IMR-90 (cell line): ENCODE measurements at regions not wholly inside any gene's neighbourhood (a gene's known extent, or its start where the extent isn't known, plus 50 kb on each side); places are given as distances from the start of the nearest gene placed in this dataset.

Source experiments
- ATAC-seq: fragments of 200-7000 bp; cut with Tn5 transposase; 2 replicates; pipeline ENCODE4 v1.9.1; 2020; ENCODE audit warnings: low read depth, mild to moderate bottlenecking, moderate library complexity
- BruUV-seq: library from RNA; stranded (reverse); fragments of 400-500 nt; replicated peaks from 2 replicates; lab custom pipeline; 2021; lab: Mats Ljungman, UMichigan
- CTCF ChIA-PET: fragments of 300-600 bp; formaldehyde crosslinking; extraction: SDS; loops from one replicate; lab custom pipeline; 2021; ENCODE audit warnings: antibody characterized with exemption; lab: Yijun Ruan, JAX
- POLR2A ChIA-PET: fragments of 300-600 bp; sonication (Branson Sonifier 250); formaldehyde crosslinking; loops from one replicate; lab custom pipeline; 2022; ENCODE audit warnings: antibody characterized with exemption; ENCODE audit not compliant: unreplicated experiment; lab: Charles Lee
- DNase-seq: peaks from one replicate; pipeline ENCODE4 v3.0.0; 2013
- H2AFZ ChIP-seq: replicated peaks from 2 replicates; pipeline ENCODE3; 2013; ENCODE audit warnings: low read length, mild to moderate bottlenecking; ENCODE audit not compliant: poor library complexity
- H2AK5ac ChIP-seq: 2 replicates; pipeline ENCODE4 v1.6.1; 2013; ENCODE audit warnings: low read depth, low read length, inconsistent platforms
- H2AK9ac ChIP-seq: replicated peaks from 2 replicates; pipeline ENCODE3; 2013; ENCODE audit warnings: mild to moderate bottlenecking, low read depth, low read length, moderate library complexity; ENCODE audit not compliant: poor library complexity
- H2BK120ac ChIP-seq: 2 replicates; pipeline ENCODE4 v1.6.1; 2013; ENCODE audit warnings: low read depth, low read length, inconsistent platforms
- H2BK15ac ChIP-seq: 3 replicates; pipeline ENCODE4 v1.6.1; 2013; ENCODE audit warnings: low read depth, low read length, inconsistent platforms
- H2BK20ac ChIP-seq: 2 replicates; pipeline ENCODE4 v1.6.1; 2013; ENCODE audit warnings: low read depth, mild to moderate bottlenecking, inconsistent platforms, low read length, moderate library complexity
- H2BK5ac ChIP-seq: 2 replicates; pipeline ENCODE4 v1.6.1; 2013; ENCODE audit warnings: mild to moderate bottlenecking, low read depth, low read length, inconsistent platforms; ENCODE audit not compliant: poor library complexity, severe bottlenecking
- H3K14ac ChIP-seq: replicated peaks from 2 replicates; pipeline ENCODE4 v1.6.1; 2013; ENCODE audit warnings: low read depth, low read length, inconsistent platforms
- H3K18ac ChIP-seq: 2 replicates; pipeline ENCODE4 v1.6.1; 2013; ENCODE audit warnings: low read depth, low read length, control low read depth
- H3K23ac ChIP-seq: 2 replicates; pipeline ENCODE4 v1.6.1; 2013; ENCODE audit warnings: low read depth, low read length, inconsistent platforms
- H3K27ac ChIP-seq: 2 replicates; pipeline ENCODE4 v1.5.1; 2013; ENCODE audit warnings: mild to moderate bottlenecking, control low read depth, low read length; ENCODE audit not compliant: insufficient read depth
- H3K27me3 ChIP-seq: 2 replicates; pipeline ENCODE4 v1.6.1; 2013; ENCODE audit warnings: low read length; ENCODE audit not compliant: control insufficient read depth, insufficient read depth
- H3K36me3 ChIP-seq: 2 replicates; pipeline ENCODE4 v1.6.1; 2013; ENCODE audit warnings: low read length, mixed read lengths; ENCODE audit not compliant: control insufficient read depth, insufficient read depth
- H3K4ac ChIP-seq: 2 replicates; pipeline ENCODE4 v1.6.1; 2013; ENCODE audit warnings: low read depth, low read length, inconsistent platforms
- H3K4me1 ChIP-seq: 2 replicates; pipeline ENCODE4 v1.6.1; 2013; ENCODE audit warnings: low read length, mixed read lengths; ENCODE audit not compliant: control insufficient read depth, insufficient read depth
- H3K4me2 ChIP-seq: 2 replicates; pipeline ENCODE4 v1.6.1; 2013; ENCODE audit warnings: low read depth, mild to moderate bottlenecking, control low read depth, low read length, moderate library complexity
- H3K4me3 ChIP-seq: 2 replicates; pipeline ENCODE4 v1.5.1; 2013; ENCODE audit warnings: low read depth, mild to moderate bottlenecking, control low read depth, low read length, moderate library complexity; ENCODE audit not compliant: insufficient read depth
- H3K56ac ChIP-seq: 2 replicates; pipeline ENCODE4 v1.6.1; 2013; ENCODE audit warnings: low read length, inconsistent platforms; ENCODE audit not compliant: insufficient read depth; ENCODE audit errors: extremely low read depth
- H3K79me1 ChIP-seq, 2 experiments: 2 replicates each; pipeline ENCODE4 v1.6.1; 2013; ENCODE audit warnings: low read length in 2 of 2, inconsistent platforms in 1 of 2, low read depth in 1 of 2
- H3K9ac ChIP-seq: 2 replicates; pipeline ENCODE4 v1.6.1; 2013; ENCODE audit warnings: low read depth, low read length, control low read depth
- H3K9me1 ChIP-seq: 2 replicates; pipeline ENCODE4 v1.6.1; 2013; ENCODE audit warnings: low read length, inconsistent platforms; ENCODE audit not compliant: insufficient read depth
- H3K9me3 ChIP-seq: 2 replicates; pipeline ENCODE4 v1.6.1; 2013; ENCODE audit warnings: low read length; ENCODE audit not compliant: control insufficient read depth, insufficient read depth
- H4K20me1 ChIP-seq: 2 replicates; pipeline ENCODE4 v1.6.1; 2013; ENCODE audit warnings: low read length, inconsistent platforms; ENCODE audit not compliant: insufficient read depth
- H4K5ac ChIP-seq: 2 replicates; pipeline ENCODE4 v1.6.1; 2013; ENCODE audit warnings: mild to moderate bottlenecking, low read depth, low read length, control low read depth
- H4K8ac ChIP-seq, 2 experiments: 2 replicates each; pipeline ENCODE4 v1.6.1; 2013; ENCODE audit warnings: low read depth in 2 of 2, low read length in 2 of 2, control low read depth in 1 of 2, inconsistent platforms in 1 of 2
- H4K91ac ChIP-seq: 2 replicates; pipeline ENCODE4 v1.6.1; 2013; ENCODE audit warnings: low read depth, low read length, inconsistent platforms; ENCODE audit not compliant: insufficient read depth
- BHLHE40 ChIP-seq: fragments of 150-350 bp; IDR thresholded peaks from 2 replicates; pipeline ENCODE4 v1.6.1; 2016; ENCODE audit warnings: mild to moderate bottlenecking, low read depth, low read length
- CEBPB ChIP-seq: IDR thresholded peaks from 2 replicates; pipeline ENCODE4 v1.6.1; 2012; ENCODE audit warnings: low read depth, low read length, improper control_type of control experiment
- CHD1 ChIP-seq: IDR thresholded peaks from 2 replicates; pipeline ENCODE4 v1.6.1; 2012; ENCODE audit warnings: low read depth, low read length, improper control_type of control experiment
- FOS ChIP-seq: fragments of 150-350 bp; IDR thresholded peaks from 2 replicates; pipeline ENCODE4 v1.6.1; 2016; ENCODE audit warnings: low read depth, low read length
- MAFK ChIP-seq: IDR thresholded peaks from 2 replicates; pipeline ENCODE4 v1.6.1; 2012; ENCODE audit warnings: low read depth, low read length, improper control_type of control experiment
- MAZ ChIP-seq: IDR thresholded peaks from 2 replicates; pipeline ENCODE4 v1.6.1; 2012; ENCODE audit warnings: low read depth, mild to moderate bottlenecking, low read length, improper control_type of control experiment, moderate library complexity, borderline replicate concordance
- MXI1 ChIP-seq: IDR thresholded peaks from 2 replicates; pipeline ENCODE4 v1.6.1; 2012; ENCODE audit warnings: low read depth, mild to moderate bottlenecking, low read length, moderate library complexity, borderline replicate concordance
- NFE2L2 ChIP-seq: fragments of 150-350 bp; IDR thresholded peaks from 2 replicates; pipeline ENCODE4 v1.6.1; 2016; ENCODE audit warnings: low read depth, mild to moderate bottlenecking, low read length
- POLR2A ChIP-seq: IDR thresholded peaks from 2 replicates; pipeline ENCODE4 v1.6.1; 2012; ENCODE audit warnings: mild to moderate bottlenecking, low read depth, low read length
- RAD21 ChIP-seq: IDR thresholded peaks from 2 replicates; pipeline ENCODE4 v1.6.1; 2012; ENCODE audit warnings: low read length, improper control_type of control experiment
- RCOR1 ChIP-seq: IDR thresholded peaks from 2 replicates; pipeline ENCODE4 v1.6.1; 2012; ENCODE audit warnings: mild to moderate bottlenecking, low read length, improper control_type of control experiment; ENCODE audit not compliant: insufficient replicate concordance
- RFX5 ChIP-seq: IDR thresholded peaks from 2 replicates; pipeline ENCODE4 v1.8.0; 2012; ENCODE audit warnings: low read depth, mild to moderate bottlenecking, low read length, moderate library complexity
- SMC3 ChIP-seq: fragments of 150-350 bp; IDR thresholded peaks from 2 replicates; pipeline ENCODE4 v1.6.1; 2016; ENCODE audit warnings: low read depth, mild to moderate bottlenecking, antibody characterized with exemption, low read length, moderate library complexity
- WGBS, 2 experiments: methylation state at CpG; one replicate each; pipeline versions ENCODE4 v1.1.5 to v1.1.7; 2013; ENCODE audit warnings: missing lambda C conversion rate in 2 of 2; ENCODE audit not compliant: insufficient read length in 1 of 2; ENCODE audit errors: extremely low coverage in 2 of 2; 5-methylcytosine and 5-hydroxymethylcytosine counted together
- dilution Hi-C: fragments of 300-500 bp; cut with HindIII; formaldehyde crosslinking; loops from one replicate; pipeline ENCODE4 v1.14.3; 2018; ENCODE audit warnings: low sequenced_read_pairs; ENCODE audit not compliant: unreplicated experiment
- in situ Hi-C: fragments of 300-500 bp; cut with MboI; formaldehyde crosslinking; loops from 3 replicates; pipeline ENCODE4 v1.14.3; 2019; ENCODE audit warnings: low sequenced_read_pairs, inconsistent platforms, mixed read lengths
- intact Hi-C: fragments of 100-400 bp; cut with micrococcal nuclease; formaldehyde crosslinking; loops from 2 replicates; pipeline ENCODE4 v1.10.0; 2022
- TF ChIP-seq, protein P1 (sequence below): conservative IDR thresholded peaks from 2 replicates; pipeline ENCODE4 v1.5.1; 2012; ENCODE audit warnings: mild to moderate bottlenecking, low read depth, low read length, improper control_type of control experiment
- TF ChIP-seq, protein P2 (sequence below): fragments of 150-350 bp; IDR thresholded peaks from 2 replicates; pipeline ENCODE4 v1.6.1; 2016; ENCODE audit warnings: low read depth, mild to moderate bottlenecking, low read length, moderate library complexity, borderline replicate concordance
- TF ChIP-seq, protein P3 (sequence below): fragments of 150-350 bp; IDR thresholded peaks from 2 replicates; pipeline ENCODE4 v1.6.1; 2017; ENCODE audit warnings: mild to moderate bottlenecking, antibody characterized with exemption, low read length, low read depth

DNA sequence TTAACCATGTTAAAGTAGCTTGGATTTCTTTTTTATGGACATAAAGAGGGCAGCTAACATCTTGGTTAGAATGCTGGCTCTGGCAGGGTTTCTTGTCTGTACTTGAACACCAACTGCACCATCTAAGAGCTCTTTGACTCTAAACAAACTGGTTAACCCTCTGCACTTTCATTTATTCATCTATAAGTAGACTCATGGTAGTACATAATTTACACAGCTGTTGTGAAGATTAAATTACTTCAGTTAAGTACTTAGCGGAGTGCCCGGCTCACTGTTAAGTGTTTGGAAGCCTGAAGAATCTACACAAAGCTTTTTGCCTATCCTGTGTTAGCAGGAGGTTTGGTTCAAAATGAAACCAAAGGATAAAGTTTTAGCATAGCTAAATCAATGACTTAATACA is 846.2 kb upstream of the API5 start:
- Histone ChIP-seq H2AK5ac (no peak overlapping the region), H3K9me1 (no peaks in the 10 kb centered on the region)

More for the DNA sequence above, 846.2 kb upstream of the API5 start:
- H3K4me2 ChIP-seq, result no peak overlapping the region
- ChIA-PET CTCF (no interaction called here), POLR2A (no interaction called here)
- intact Hi-C loops, result no loop called here
- dilution Hi-C loops, result no loop called here
- ATAC-seq, result no peak
- H2AFZ ChIP-seq, result no peak overlapping the region
- no peak overlapping the region for H3K9ac ChIP-seq
- H3K27me3 ChIP-seq, result no peaks in the 10 kb centered on the region
- no peak overlapping the region for H3K56ac ChIP-seq
- H3K79me1 ChIP-seq, result no peaks in the 10 kb centered on the region
- H4K20me1 ChIP-seq, result no peaks in the 10 kb centered on the region
- no peak overlapping the region for H2BK5ac ChIP-seq
- H3K27ac ChIP-seq, result no peak overlapping the region
- TF ChIP-seq MAZ, result no peak
- TF ChIP-seq, protein P1, sequence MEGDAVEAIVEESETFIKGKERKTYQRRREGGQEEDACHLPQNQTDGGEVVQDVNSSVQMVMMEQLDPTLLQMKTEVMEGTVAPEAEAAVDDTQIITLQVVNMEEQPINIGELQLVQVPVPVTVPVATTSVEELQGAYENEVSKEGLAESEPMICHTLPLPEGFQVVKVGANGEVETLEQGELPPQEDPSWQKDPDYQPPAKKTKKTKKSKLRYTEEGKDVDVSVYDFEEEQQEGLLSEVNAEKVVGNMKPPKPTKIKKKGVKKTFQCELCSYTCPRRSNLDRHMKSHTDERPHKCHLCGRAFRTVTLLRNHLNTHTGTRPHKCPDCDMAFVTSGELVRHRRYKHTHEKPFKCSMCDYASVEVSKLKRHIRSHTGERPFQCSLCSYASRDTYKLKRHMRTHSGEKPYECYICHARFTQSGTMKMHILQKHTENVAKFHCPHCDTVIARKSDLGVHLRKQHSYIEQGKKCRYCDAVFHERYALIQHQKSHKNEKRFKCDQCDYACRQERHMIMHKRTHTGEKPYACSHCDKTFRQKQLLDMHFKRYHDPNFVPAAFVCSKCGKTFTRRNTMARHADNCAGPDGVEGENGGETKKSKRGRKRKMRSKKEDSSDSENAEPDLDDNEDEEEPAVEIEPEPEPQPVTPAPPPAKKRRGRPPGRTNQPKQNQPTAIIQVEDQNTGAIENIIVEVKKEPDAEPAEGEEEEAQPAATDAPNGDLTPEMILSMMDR, result no peak
- TF ChIP-seq, protein P2, sequence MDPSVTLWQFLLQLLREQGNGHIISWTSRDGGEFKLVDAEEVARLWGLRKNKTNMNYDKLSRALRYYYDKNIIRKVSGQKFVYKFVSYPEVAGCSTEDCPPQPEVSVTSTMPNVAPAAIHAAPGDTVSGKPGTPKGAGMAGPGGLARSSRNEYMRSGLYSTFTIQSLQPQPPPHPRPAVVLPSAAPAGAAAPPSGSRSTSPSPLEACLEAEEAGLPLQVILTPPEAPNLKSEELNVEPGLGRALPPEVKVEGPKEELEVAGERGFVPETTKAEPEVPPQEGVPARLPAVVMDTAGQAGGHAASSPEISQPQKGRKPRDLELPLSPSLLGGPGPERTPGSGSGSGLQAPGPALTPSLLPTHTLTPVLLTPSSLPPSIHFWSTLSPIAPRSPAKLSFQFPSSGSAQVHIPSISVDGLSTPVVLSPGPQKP, result no peak
- TF ChIP-seq CHD1, result no peak
- no peak for TF ChIP-seq CEBPB
- no peak for TF ChIP-seq SMC3
- TF ChIP-seq RFX5, result no peak
- no peak for TF ChIP-seq NFE2L2
- no peak for TF ChIP-seq MAFK
- TF ChIP-seq FOS, result no peak
- no peak for TF ChIP-seq MXI1
- no peak for TF ChIP-seq POLR2A
- no peak for TF ChIP-seq RCOR1
- TF ChIP-seq, protein P3, sequence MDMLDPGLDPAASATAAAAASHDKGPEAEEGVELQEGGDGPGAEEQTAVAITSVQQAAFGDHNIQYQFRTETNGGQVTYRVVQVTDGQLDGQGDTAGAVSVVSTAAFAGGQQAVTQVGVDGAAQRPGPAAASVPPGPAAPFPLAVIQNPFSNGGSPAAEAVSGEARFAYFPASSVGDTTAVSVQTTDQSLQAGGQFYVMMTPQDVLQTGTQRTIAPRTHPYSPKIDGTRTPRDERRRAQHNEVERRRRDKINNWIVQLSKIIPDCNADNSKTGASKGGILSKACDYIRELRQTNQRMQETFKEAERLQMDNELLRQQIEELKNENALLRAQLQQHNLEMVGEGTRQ, result no peak
- TF ChIP-seq RAD21, result no peak
- no peak for TF ChIP-seq BHLHE40
- BruUV-seq, result no TSS peak
- no peak overlapping the region for H4K91ac ChIP-seq
- no peaks in the 10 kb centered on the region for H3K36me3 ChIP-seq
- H3K4me3 ChIP-seq, result no peak overlapping the region
- in situ Hi-C loops, result no loop called here
- H3K4ac ChIP-seq, result no peak overlapping the region
- no peaks in the 10 kb centered on the region for H3K4me1 ChIP-seq
- H3K9me3 ChIP-seq, result peaks cover 3% of the 10 kb centered on the region
- H3K18ac ChIP-seq, result no peak overlapping the region
- no peak overlapping the region for H2BK15ac ChIP-seq
- H4K8ac ChIP-seq, result no peak overlapping the region
- H2BK20ac ChIP-seq, result no peak overlapping the region
- H2BK120ac ChIP-seq, result no peak overlapping the region
- H3K14ac ChIP-seq, result no peak overlapping the region
- H2AK9ac ChIP-seq, result no peak overlapping the region
- 67% methylated on average over 2 of the region's 2 CpGs; no CpG with 5 or more reads in 1 of the 2 experiments for WGBS, 2 experiments
- H4K5ac ChIP-seq, result no peak overlapping the region
- DNase-seq, result no peak
- no peak overlapping the region for H3K23ac ChIP-seq
